Activated CD4-positive, alpha-beta T cell treated with anti-CD3 and anti-CD28 coated beads, Interleukin-2, amount 50 U/mL, for 48 hours (primary cell): ENCODE measurements at regions not wholly inside any gene's neighbourhood (a gene's known extent, or its start where the extent isn't known, plus 50 kb on each side); places are given as distances from the start of the nearest gene placed in this dataset.
"Not testable (repeated sequence)": the region's sequence is repeated elsewhere in the genome, so short reads cannot be mapped to it uniquely, and the experiment has no call there.

ENCODE experiments used
- DNase-seq, 2 experiments: peaks; one replicate each; pipeline ENCODE4 v3.0.0-alpha.2; 2020

GRCh38 chr1:98325646-98326440, 335.7 kb upstream of the SNX7 start:
- no peak for DNase-seq

GRCh38 chr1:98323906-98324358, 337.6 kb upstream of the SNX7 start:
- DNase-seq, result no peak

GRCh38 chr1:98323388-98323787, 338.1 kb upstream of the SNX7 start:
- no peak for DNase-seq

- DNase-seq, result no peak
These were observed 338.6 kb upstream of the SNX7 start for GRCh38 chr1:98322966-98323365.

GRCh38 chr1:98322086-98322485, 339.4 kb upstream of the SNX7 start:
- DNase-seq, result no peak

- no peak for DNase-seq
These were observed 340.3 kb upstream of the SNX7 start for GRCh38 chr1:98321191-98321590.

- no peak for DNase-seq
These were observed 345.1 kb upstream of the SNX7 start for GRCh38 chr1:98316286-98316905.

GRCh38 chr1:98315309-98315708, 346.2 kb upstream of the SNX7 start:
- no peak for DNase-seq

GRCh38 chr1:98314601-98315000, 346.9 kb upstream of the SNX7 start:
- no peak for DNase-seq

GRCh38 chr1:98306517-98307089, 354.9 kb upstream of the SNX7 start:
- DNase-seq, result no peak

- no peak for DNase-seq
These were observed 356.2 kb upstream of the SNX7 start for GRCh38 chr1:98305362-98305761.

GRCh38 chr1:98304888-98305287, 356.6 kb upstream of the SNX7 start:
- no peak for DNase-seq

GRCh38 chr1:98299861-98300260, 361.7 kb upstream of the SNX7 start:
- no peak for DNase-seq

- DNase-seq, result no peak
These were observed 362.2 kb upstream of the SNX7 start for GRCh38 chr1:98299313-98299712.

- no peak for DNase-seq
These were observed 363.2 kb upstream of the SNX7 start for GRCh38 chr1:98298319-98298718.

- no peak for DNase-seq
These were observed 364.8 kb upstream of the SNX7 start for GRCh38 chr1:98296681-98297080.

- no peak for DNase-seq
These were observed 367.4 kb upstream of the SNX7 start for GRCh38 chr1:98294127-98294526.

GRCh38 chr1:98292994-98293393, 368.5 kb upstream of the SNX7 start:
- DNase-seq, result no peak

GRCh38 chr1:98289311-98289710, 368.5 kb upstream of the DPYD start:
- DNase-seq, result no peak

GRCh38 chr1:98288494-98288893, 367.7 kb upstream of the DPYD start:
- no peak for DNase-seq

GRCh38 chr1:98287626-98288025, 366.8 kb upstream of the DPYD start:
- DNase-seq, result no peak

- DNase-seq, result no peak
These were observed 365.8 kb upstream of the DPYD start for GRCh38 chr1:98286656-98287055.

GRCh38 chr1:98285286-98285685, 364.5 kb upstream of the DPYD start:
- not testable (repeated sequence) for DNase-seq

- DNase-seq, result no peak
These were observed 359.2 kb upstream of the DPYD start for GRCh38 chr1:98280049-98280448.
